NCI-H146 treated with DMSO at 0.1 percent for 48 hours (cell line): ENCODE measurements at regions not wholly inside any gene's neighbourhood (a gene's known extent, or its start where the extent isn't known, plus 50 kb on each side); places are given as distances from the start of the nearest gene placed in this dataset.
"Not testable (repeated sequence)": the region's sequence is repeated elsewhere in the genome, so short reads cannot be mapped to it uniquely, and the experiment has no call there.

Source experiments
- DNase-seq: peaks from one replicate; lab custom pipeline; 2025; ENCODE audit not compliant: unreplicated experiment; lab: John Stamatoyannopoulos, UW

GRCh38 chrX:23061116-23061515 lies 61.4 kb downstream of the DDX53 start:
- DNase-seq: no peak

- DNase-seq: no peak
These were observed 62.6 kb downstream of the DDX53 start for GRCh38 chrX:23062359-23062758.

- DNase-seq: no peak
These were observed 67.0 kb downstream of the DDX53 start for GRCh38 chrX:23066588-23067281.

- not testable (repeated sequence) for DNase-seq
These were observed 75.7 kb downstream of the DDX53 start for GRCh38 chrX:23075461-23075860.

- DNase-seq: no peak
These were observed 79.6 kb downstream of the DDX53 start for GRCh38 chrX:23079347-23079746.

- DNase-seq: no peak
These were observed 101.1 kb downstream of the DDX53 start for GRCh38 chrX:23100826-23101225.

- no peak for DNase-seq
These were observed 103.8 kb downstream of the DDX53 start for GRCh38 chrX:23103546-23103945.

- no peak for DNase-seq
These were observed 114.5 kb downstream of the DDX53 start for GRCh38 chrX:23114241-23114640.

- no peak for DNase-seq
These were observed 115.9 kb downstream of the DDX53 start for GRCh38 chrX:23115651-23116050.

GRCh38 chrX:23118163-23118562 lies 118.4 kb downstream of the DDX53 start:
- no peak for DNase-seq

GRCh38 chrX:23118890-23119527 lies 119.2 kb downstream of the DDX53 start:
- peak; percentile 1 for DNase-seq

- no peak for DNase-seq
These were observed 127.8 kb downstream of the DDX53 start for GRCh38 chrX:23127586-23127985.

GRCh38 chrX:23133551-23133950 lies 133.8 kb downstream of the DDX53 start:
- no peak for DNase-seq

GRCh38 chrX:23134136-23134535 lies 134.4 kb downstream of the DDX53 start:
- DNase-seq: no peak

- no peak for DNase-seq
These were observed 137.1 kb downstream of the DDX53 start for GRCh38 chrX:23136816-23137215.

GRCh38 chrX:23168291-23168690 lies 166.4 kb upstream of the PTCHD1 start:
- DNase-seq: no peak

GRCh38 chrX:23185951-23186350 lies 148.7 kb upstream of the PTCHD1 start:
- no peak for DNase-seq

- DNase-seq: no peak
These were observed 146.8 kb upstream of the PTCHD1 start for GRCh38 chrX:23187819-23188218.

GRCh38 chrX:23194885-23195554 lies 139.6 kb upstream of the PTCHD1 start:
- no peak for DNase-seq

- DNase-seq: no peak
These were observed 138.9 kb upstream of the PTCHD1 start for GRCh38 chrX:23195761-23196160.

GRCh38 chrX:23201706-23202105 lies 132.9 kb upstream of the PTCHD1 start:
- no peak for DNase-seq

GRCh38 chrX:23202326-23202725 lies 132.3 kb upstream of the PTCHD1 start:
- DNase-seq: no peak
